ENCODE measurements at regions not wholly inside any gene's neighbourhood (a gene's known extent, or its start where the extent isn't known, plus 50 kb on each side); places are given as distances from the start of the nearest gene placed in this dataset.

DNA sequence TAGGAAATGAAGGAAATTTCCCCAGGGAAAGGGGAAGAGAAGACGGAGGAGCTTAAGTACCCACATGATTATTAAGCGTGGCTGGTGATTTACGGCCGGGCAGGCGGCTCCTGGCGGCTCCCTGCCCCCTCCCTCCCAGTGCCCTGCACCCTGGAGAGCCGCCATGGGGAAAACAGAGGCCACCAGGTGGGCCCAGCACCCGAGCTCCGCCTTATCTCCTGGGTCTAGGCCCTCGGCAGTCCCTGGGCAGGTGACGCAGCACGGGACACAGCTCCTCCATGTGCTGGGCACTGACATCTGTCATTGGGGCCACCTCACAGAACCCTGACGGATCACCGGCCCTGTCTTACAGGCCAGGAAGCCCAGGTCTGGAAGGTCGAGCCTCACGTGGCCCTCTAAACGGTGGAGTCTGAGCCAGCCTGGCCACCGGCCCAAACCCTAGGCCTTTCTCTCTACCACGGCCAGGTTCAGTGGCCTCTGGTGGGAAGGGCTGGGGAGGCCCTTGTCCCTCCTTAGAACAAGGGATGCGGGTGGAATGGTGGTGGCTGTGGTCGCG lies 60.2 kb upstream of the PPARA start:
- H3K4me3 ChIP-seq (ENCODE audit: insufficient read depth in 1 of 2, low read depth in 1 of 2, low read length in 2 of 2) = peak overlapping the region; percentile 2 to 92
- H2BK15ac ChIP-seq (ENCODE audit: low read depth, poor library complexity, severe bottlenecking) = no peak overlapping the region
- H3K36me3 ChIP-seq (ENCODE audit: control insufficient read depth in 1 of 2, insufficient read depth in 2 of 2, low read depth in 1 of 2, low read length in 2 of 2) = peaks cover 82 to 97% of the 10 kb centered on the region in 2 experiments
- H3K9ac ChIP-seq (ENCODE audit: low read length) = peak overlapping the region; percentile 97
- H3K14ac ChIP-seq (ENCODE audit: low read length in 2 of 2) = peak overlapping the region in 1 of 2 experiments; percentile 42
- no peak for DNase-seq
- H4K91ac ChIP-seq (ENCODE audit: low read length) = no peak overlapping the region
- no peak overlapping the region for H2AFZ ChIP-seq (ENCODE audit: low read depth, low read length)
- H2AK5ac ChIP-seq (ENCODE audit: low read length, severe bottlenecking) = peak overlapping the region; percentile 47
- H3K27ac ChIP-seq (ENCODE audit: low read length, poor library complexity, severe bottlenecking) = no peak overlapping the region
- H3K27me3 ChIP-seq (ENCODE audit: control insufficient read depth in 1 of 2, insufficient read depth in 1 of 2, low read length in 2 of 2) = no peaks in the 10 kb centered on the region
- H2BK12ac ChIP-seq (ENCODE audit: low read length in 2 of 2) = no peak overlapping the region
- no peak overlapping the region for H3K4me2 ChIP-seq (ENCODE audit: low read length, poor library complexity, severe bottlenecking)
- H3K4ac ChIP-seq (ENCODE audit: low read depth in 1 of 2, low read length in 2 of 2) = no peak overlapping the region
- 89% methylated on average over 22 of the region's 22 CpGs for WGBS
- H2BK120ac ChIP-seq (ENCODE audit: low read depth, low read length) = no peak overlapping the region
- no peak overlapping the region for H4K8ac ChIP-seq (ENCODE audit: low read length)
- peaks cover 49% of the 10 kb centered on the region for H3K4me1 ChIP-seq (ENCODE audit: control insufficient read depth, insufficient read depth, low read depth, low read length)
- H3K79me1 ChIP-seq (replicated peaks; ENCODE audit: low read length, poor library complexity, severe bottlenecking) = peaks cover 11% of the 10 kb centered on the region
- H3K23ac ChIP-seq (ENCODE audit: low read length in 2 of 2) = no peak overlapping the region
- H2BK5ac ChIP-seq (ENCODE audit: low read depth, low read length, poor library complexity, severe bottlenecking) = no peak overlapping the region
- H3K18ac ChIP-seq (ENCODE audit: low read depth in 1 of 2, low read length in 2 of 2) = no peak overlapping the region
- no peaks in the 10 kb centered on the region for H3K9me3 ChIP-seq (ENCODE audit: control insufficient read depth, low read length)

DNA sequence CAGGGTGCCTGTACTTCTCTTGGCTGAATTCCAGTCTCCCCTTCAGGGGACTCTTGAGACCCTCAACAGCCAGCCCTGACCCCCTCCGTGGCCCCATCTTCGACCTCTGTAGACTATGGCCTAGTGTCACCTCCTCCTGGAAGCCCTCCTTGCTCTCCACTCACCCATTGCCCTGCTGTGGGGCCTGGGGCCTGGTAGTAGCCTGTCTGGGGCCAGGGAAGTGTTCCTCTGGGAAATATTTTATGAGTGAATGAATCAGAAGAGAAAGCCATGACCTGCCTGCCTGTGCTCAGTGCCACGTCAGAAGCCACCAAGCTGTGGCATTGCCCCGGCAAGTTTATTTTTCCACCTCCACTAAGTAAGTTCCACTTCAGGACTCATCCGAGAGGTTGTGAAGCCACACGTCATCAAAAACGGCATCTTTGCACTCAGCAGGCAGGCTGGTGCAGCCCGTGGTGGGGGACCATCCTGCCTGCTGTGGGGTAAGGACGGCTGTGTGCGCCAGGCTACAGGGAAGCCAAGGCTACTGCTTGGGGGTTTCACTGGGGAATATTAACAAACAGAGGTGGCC lies 59.6 kb upstream of the PPARA start:
- DNase-seq = no peak
- H3K23ac ChIP-seq (ENCODE audit: low read length in 2 of 2) = no peak overlapping the region
- H2AK5ac ChIP-seq (ENCODE audit: low read length, severe bottlenecking) = no peak overlapping the region
- H2BK5ac ChIP-seq (ENCODE audit: low read depth, low read length, poor library complexity, severe bottlenecking) = no peak overlapping the region
- no peaks in the 10 kb centered on the region for H3K9me3 ChIP-seq (ENCODE audit: control insufficient read depth, low read length)
- no peak overlapping the region for H3K4me2 ChIP-seq (ENCODE audit: low read length, poor library complexity, severe bottlenecking)
- peak overlapping the region; percentile 97 for H3K9ac ChIP-seq (ENCODE audit: low read length)
- no peaks in the 10 kb centered on the region for H3K27me3 ChIP-seq (ENCODE audit: control insufficient read depth in 1 of 2, insufficient read depth in 1 of 2, low read length in 2 of 2)
- H3K4ac ChIP-seq (ENCODE audit: low read depth in 1 of 2, low read length in 2 of 2) = no peak overlapping the region
- H3K36me3 ChIP-seq (ENCODE audit: control insufficient read depth in 1 of 2, insufficient read depth in 2 of 2, low read depth in 1 of 2, low read length in 2 of 2) = peaks cover 82 to 92% of the 10 kb centered on the region in 2 experiments
- no peak overlapping the region for H2BK120ac ChIP-seq (ENCODE audit: low read depth, low read length)
- WGBS = 84% methylated on average over 9 of the region's 10 CpGs
- H3K4me3 ChIP-seq (ENCODE audit: insufficient read depth in 1 of 2, low read depth in 1 of 2, low read length in 2 of 2) = peak overlapping the region in 1 of 2 experiments; percentile 92
- no peak overlapping the region for H3K27ac ChIP-seq (ENCODE audit: low read length, poor library complexity, severe bottlenecking)
- peaks cover 11% of the 10 kb centered on the region for H3K79me1 ChIP-seq (replicated peaks; ENCODE audit: low read length, poor library complexity, severe bottlenecking)
- no peak overlapping the region for H3K14ac ChIP-seq (ENCODE audit: low read length in 2 of 2)
- no peak overlapping the region for H4K91ac ChIP-seq (ENCODE audit: low read length)
- H2AFZ ChIP-seq (ENCODE audit: low read depth, low read length) = no peak overlapping the region
- peaks cover 43% of the 10 kb centered on the region for H3K4me1 ChIP-seq (ENCODE audit: control insufficient read depth, insufficient read depth, low read depth, low read length)
- no peak overlapping the region for H2BK15ac ChIP-seq (ENCODE audit: low read depth, poor library complexity, severe bottlenecking)
- no peak overlapping the region for H4K8ac ChIP-seq (ENCODE audit: low read length)
- H2BK12ac ChIP-seq (ENCODE audit: low read length in 2 of 2) = no peak overlapping the region
- H3K18ac ChIP-seq (ENCODE audit: low read depth in 1 of 2, low read length in 2 of 2) = no peak overlapping the region

- peak overlapping the region in 1 of 2 experiments; percentile 13 for H3K4me3 ChIP-seq (ENCODE audit: insufficient read depth in 1 of 2, low read depth in 1 of 2, low read length in 2 of 2)
- no peak overlapping the region for H3K4me2 ChIP-seq (ENCODE audit: low read length, poor library complexity, severe bottlenecking)
- H3K14ac ChIP-seq (ENCODE audit: low read length in 2 of 2) = no peak overlapping the region
- H3K4ac ChIP-seq (ENCODE audit: low read depth in 1 of 2, low read length in 2 of 2) = no peak overlapping the region
- H2AFZ ChIP-seq (ENCODE audit: low read depth, low read length) = no peak overlapping the region
- H2BK15ac ChIP-seq (ENCODE audit: low read depth, poor library complexity, severe bottlenecking) = no peak overlapping the region
- H3K27ac ChIP-seq (ENCODE audit: low read length, poor library complexity, severe bottlenecking) = no peak overlapping the region
- peaks cover 11% of the 10 kb centered on the region for H3K79me1 ChIP-seq (replicated peaks; ENCODE audit: low read length, poor library complexity, severe bottlenecking)
- H3K23ac ChIP-seq (ENCODE audit: low read length in 2 of 2) = no peak overlapping the region
- H4K8ac ChIP-seq (ENCODE audit: low read length) = no peak overlapping the region
- no peak overlapping the region for H2BK12ac ChIP-seq (ENCODE audit: low read length in 2 of 2)
- no peak overlapping the region for H4K91ac ChIP-seq (ENCODE audit: low read length)
- peak overlapping the region; percentile 97 for H3K9ac ChIP-seq (ENCODE audit: low read length)
- no peak overlapping the region for H2BK120ac ChIP-seq (ENCODE audit: low read depth, low read length)
- no peaks in the 10 kb centered on the region for H3K27me3 ChIP-seq (ENCODE audit: control insufficient read depth in 1 of 2, insufficient read depth in 1 of 2, low read length in 2 of 2)
- peaks cover 40% of the 10 kb centered on the region for H3K4me1 ChIP-seq (ENCODE audit: control insufficient read depth, insufficient read depth, low read depth, low read length)
- WGBS = 92% methylated on average over 15 of the region's 19 CpGs
- H3K9me3 ChIP-seq (ENCODE audit: control insufficient read depth, low read length) = no peaks in the 10 kb centered on the region
- H3K36me3 ChIP-seq (ENCODE audit: control insufficient read depth in 1 of 2, insufficient read depth in 2 of 2, low read depth in 1 of 2, low read length in 2 of 2) = peaks cover 77 to 88% of the 10 kb centered on the region in 2 experiments
- no peak overlapping the region for H3K18ac ChIP-seq (ENCODE audit: low read depth in 1 of 2, low read length in 2 of 2)
- DNase-seq = no peak
- H2AK5ac ChIP-seq (ENCODE audit: low read length, severe bottlenecking) = no peak overlapping the region
- H2BK5ac ChIP-seq (ENCODE audit: low read depth, low read length, poor library complexity, severe bottlenecking) = no peak overlapping the region
These were observed 58.9 kb upstream of the PPARA start for GRCh38 chr22:46091277-46091977.

- Histone ChIP-seq H3K4me2 (ENCODE audit: low read length, poor library complexity, severe bottlenecking) (no peak overlapping the region), H2BK12ac (ENCODE audit: low read length in 2 of 2) (no peak overlapping the region), H2AFZ (ENCODE audit: low read depth, low read length) (no peak overlapping the region), H3K4ac (ENCODE audit: low read depth in 1 of 2, low read length in 2 of 2) (no peak overlapping the region), H2BK15ac (ENCODE audit: low read depth, poor library complexity, severe bottlenecking) (no peak overlapping the region), H3K9me3 (ENCODE audit: control insufficient read depth, low read length) (no peaks in the 10 kb centered on the region), H3K79me1 (replicated peaks; ENCODE audit: low read length, poor library complexity, severe bottlenecking) (peaks cover 14% of the 10 kb centered on the region), H3K23ac (ENCODE audit: low read length in 2 of 2) (no peak overlapping the region), H3K18ac (ENCODE audit: low read depth in 1 of 2, low read length in 2 of 2) (no peak overlapping the region), H4K91ac (ENCODE audit: low read length) (no peak overlapping the region), H4K8ac (ENCODE audit: low read length) (no peak overlapping the region), H2BK120ac (ENCODE audit: low read depth, low read length) (no peak overlapping the region), H3K4me1 (ENCODE audit: control insufficient read depth, insufficient read depth, low read depth, low read length) (peaks cover 43% of the 10 kb centered on the region), H3K27me3 (ENCODE audit: control insufficient read depth in 1 of 2, insufficient read depth in 1 of 2, low read length in 2 of 2) (no peaks in the 10 kb centered on the region), H3K9ac (ENCODE audit: low read length) (peak overlapping the region; percentile 97), H3K36me3 (ENCODE audit: control insufficient read depth in 1 of 2, insufficient read depth in 2 of 2, low read depth in 1 of 2, low read length in 2 of 2) (peaks cover 74 to 85% of the 10 kb centered on the region in 2 experiments), H3K27ac (ENCODE audit: low read length, poor library complexity, severe bottlenecking) (no peak overlapping the region), H2AK5ac (ENCODE audit: low read length, severe bottlenecking) (no peak overlapping the region), H2BK5ac (ENCODE audit: low read depth, low read length, poor library complexity, severe bottlenecking) (no peak overlapping the region), H3K4me3 (ENCODE audit: insufficient read depth in 1 of 2, low read depth in 1 of 2, low read length in 2 of 2) (peak overlapping the region in 1 of 2 experiments; percentile 43), H3K14ac (ENCODE audit: low read length in 2 of 2) (no peak overlapping the region)
- no peak for DNase-seq
- 88% methylated on average over 13 of the region's 13 CpGs for WGBS
These were observed 58.3 kb upstream of the PPARA start for GRCh38 chr22:46092011-46092410.
